Ascending aorta (tissue), 2 donors: ENCODE measurements at regions not wholly inside any gene's neighbourhood (a gene's known extent, or its start where the extent isn't known, plus 50 kb on each side); places are given as distances from the start of the nearest gene placed in this dataset.

Source experiments
- DNase-seq, 2 donors: peaks; one replicate each; pipeline ENCODE4 v3.0.0-alpha.2; 2019; ENCODE audit warnings: low spot score in 2 of 2
- H3K27ac ChIP-seq, 2 donors: fragments of 200-600 bp; sonication (generic); one replicate each; pipeline ENCODE4 v1.5.1; 2016 to 2017; ENCODE audit warnings: mild to moderate bottlenecking in 1 of 2
- H3K27me3 ChIP-seq: fragments of 200-600 bp; sonication (generic); one replicate; pipeline ENCODE4 v1.5.1; 2017
- H3K36me3 ChIP-seq, 2 donors: fragments of 200-600 bp; sonication (generic); one replicate each; pipeline ENCODE4 v1.5.1; 2016
- H3K4me1 ChIP-seq, 2 donors: fragments of 200-600 bp; sonication (generic); one replicate each; pipeline ENCODE4 v1.5.1; 2016 to 2017; ENCODE audit warnings: mild to moderate bottlenecking in 1 of 2
- H3K4me3 ChIP-seq, 2 donors: fragments of 200-600 bp; sonication (generic); one replicate each; pipeline ENCODE4 v1.5.1; 2016 to 2017; ENCODE audit warnings: mild to moderate bottlenecking in 1 of 2
- H3K9me3 ChIP-seq, 2 donors: fragments of 200-600 bp; sonication (generic); one replicate each; pipeline ENCODE4 v1.5.1; 2016
- CTCF ChIP-seq, 3 experiments: fragments of 200-600 bp in 2 of 3; fragments of 450-650 bp in 1 of 3; sonication (generic) in 2 of 3; IDR thresholded peaks; one replicate each; pipeline ENCODE4 v1.5.1; 2016 to 2019; ENCODE audit warnings: antibody characterized with exemption in 3 of 3, mild to moderate bottlenecking in 1 of 3, moderate library complexity in 1 of 3
- intact Hi-C: fragments of 100-400 bp; cut with DNase I; formaldehyde crosslinking; loops from one replicate; pipeline ENCODE4 v1.15.1; 2023

DNA sequence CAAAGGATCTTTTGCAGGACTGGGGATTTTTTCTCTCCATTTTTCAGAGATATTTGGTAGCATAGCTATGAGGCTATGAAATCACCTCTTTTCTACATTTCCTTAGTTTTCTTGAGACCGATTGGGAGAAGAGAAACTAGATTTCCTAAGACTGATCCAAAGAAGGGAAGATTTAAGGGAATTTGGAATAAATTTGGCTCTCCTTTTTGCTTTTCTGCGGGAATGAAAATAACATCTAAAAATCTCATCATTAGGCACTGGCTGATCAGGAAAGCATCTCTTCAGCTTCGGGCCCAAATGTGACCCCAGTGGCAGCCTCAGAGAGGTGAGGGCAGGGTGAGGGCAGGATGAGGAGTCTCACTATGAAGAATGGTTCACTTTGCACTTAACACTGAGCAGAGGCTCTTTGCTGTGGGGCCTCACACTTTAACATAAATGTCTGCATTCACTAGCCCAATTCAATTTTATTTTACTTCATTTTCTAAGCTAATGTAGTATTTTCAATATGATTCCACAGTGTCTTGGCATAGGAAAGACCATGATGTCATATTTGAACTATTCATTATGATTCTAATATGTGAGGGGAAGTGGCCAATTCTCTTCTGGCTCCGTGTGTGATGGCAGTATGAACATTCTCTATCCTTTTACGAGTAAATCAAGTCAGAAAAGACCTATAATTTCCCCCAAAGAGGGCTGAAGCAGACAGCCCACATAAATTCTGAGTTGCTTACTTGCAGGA, 193.2 kb downstream of the MEX3B start:
- no peak overlapping the region for H3K27ac ChIP-seq
- no peaks in the 10 kb centered on the region for H3K4me1 ChIP-seq
- no peaks in the 10 kb centered on the region for H3K36me3 ChIP-seq
- H3K27me3 ChIP-seq: no peaks in the 10 kb centered on the region
- no peak for TF ChIP-seq CTCF (IDR thresholded peaks at IDR 0.05)
- H3K4me3 ChIP-seq: no peak overlapping the region
- intact Hi-C loops: no loop called here
- DNase-seq: no peak
- H3K9me3 ChIP-seq: no peaks in the 10 kb centered on the region

- H3K27me3 ChIP-seq: no peaks in the 10 kb centered on the region
- H3K36me3 ChIP-seq: no peaks in the 10 kb centered on the region
- no peak for TF ChIP-seq CTCF (IDR thresholded peaks at IDR 0.05)
- no peaks in the 10 kb centered on the region for H3K9me3 ChIP-seq
- H3K27ac ChIP-seq: no peak overlapping the region
- no peak overlapping the region for H3K4me3 ChIP-seq
- H3K4me1 ChIP-seq: no peaks in the 10 kb centered on the region
- intact Hi-C loops: no loop called here
- DNase-seq: no peak
Measured at GRCh38 chr15:81851757-81852156, 194.1 kb downstream of the MEX3B start.

- H3K4me3 ChIP-seq: no peak overlapping the region
- DNase-seq: no peak
- H3K4me1 ChIP-seq: no peaks in the 10 kb centered on the region
- no peak for TF ChIP-seq CTCF (IDR thresholded peaks at IDR 0.05)
- no peaks in the 10 kb centered on the region for H3K36me3 ChIP-seq
- H3K27me3 ChIP-seq: no peaks in the 10 kb centered on the region
- intact Hi-C loops: no loop called here
- H3K27ac ChIP-seq: no peak overlapping the region
- H3K9me3 ChIP-seq: no peaks in the 10 kb centered on the region
Measured at GRCh38 chr15:81851325-81851724, 194.5 kb downstream of the MEX3B start.

- no peak overlapping the region for H3K27ac ChIP-seq
- H3K4me1 ChIP-seq: no peaks in the 10 kb centered on the region
- intact Hi-C loops: no loop called here
- no peak overlapping the region for H3K4me3 ChIP-seq
- no peaks in the 10 kb centered on the region for H3K36me3 ChIP-seq
- H3K9me3 ChIP-seq: no peaks in the 10 kb centered on the region
- DNase-seq: no peak
- H3K27me3 ChIP-seq: no peaks in the 10 kb centered on the region
- no peak for TF ChIP-seq CTCF (IDR thresholded peaks at IDR 0.05)
Measured at GRCh38 chr15:81849289-81849688, 196.5 kb downstream of the MEX3B start.

DNA sequence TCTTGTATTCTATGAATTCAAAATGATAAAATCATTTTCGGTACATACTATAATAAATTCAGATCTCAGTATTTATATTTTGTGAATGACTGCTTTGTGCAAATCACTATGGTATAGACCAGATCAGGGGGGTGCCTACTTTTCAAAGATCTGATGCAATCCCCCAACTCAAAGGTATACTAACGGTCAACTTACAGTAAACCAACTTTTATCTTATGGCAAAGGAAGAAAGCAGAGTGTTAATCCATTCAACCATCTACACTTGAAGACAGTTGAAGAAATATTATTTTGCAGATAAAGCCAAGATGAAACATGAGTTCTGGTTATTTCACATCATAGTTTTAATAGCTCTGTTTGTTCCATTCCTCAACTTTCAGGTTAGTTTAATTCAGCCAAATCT, 197.1 kb downstream of the MEX3B start:
- no peak overlapping the region for H3K27ac ChIP-seq
- no peak for TF ChIP-seq CTCF (IDR thresholded peaks at IDR 0.05)
- H3K36me3 ChIP-seq: no peaks in the 10 kb centered on the region
- DNase-seq: no peak
- intact Hi-C loops: no loop called here
- no peak overlapping the region for H3K4me3 ChIP-seq
- no peaks in the 10 kb centered on the region for H3K4me1 ChIP-seq
- H3K27me3 ChIP-seq: no peaks in the 10 kb centered on the region
- no peaks in the 10 kb centered on the region for H3K9me3 ChIP-seq
